Lower lobe of right lung (tissue), 2 donors: ENCODE measurements at regions not wholly inside any gene's neighbourhood (a gene's known extent, or its start where the extent isn't known, plus 50 kb on each side); places are given as distances from the start of the nearest gene placed in this dataset.
"Not testable (repeated sequence)": the region's sequence is repeated elsewhere in the genome, so short reads cannot be mapped to it uniquely, and the experiment has no call there.

Source experiments
- ATAC-seq, 2 donors: fragments of 200-7000 bp; cut with Tn5 transposase; one replicate each; pipeline ENCODE4 v1.9.1; 2020 to 2022; ENCODE audit warnings: mild to moderate bottlenecking in 2 of 2, moderate library complexity in 2 of 2
- DNase-seq: peaks from one replicate; pipeline ENCODE4 v3.0.0-alpha.2; 2020
- H3K27ac ChIP-seq: fragments of 200-600 bp; one replicate; pipeline ENCODE4 v1.8.0; 2022
- H3K27me3 ChIP-seq: fragments of 200-600 bp; one replicate; pipeline ENCODE4 v1.8.0; 2022; ENCODE audit warnings: low read depth
- H3K36me3 ChIP-seq: fragments of 200-600 bp; one replicate; pipeline ENCODE4 v1.8.0; 2022; ENCODE audit warnings: mild to moderate bottlenecking
- H3K4me1 ChIP-seq: fragments of 200-600 bp; one replicate; pipeline ENCODE4 v1.8.0; 2022
- H3K4me3 ChIP-seq: fragments of 200-600 bp; one replicate; pipeline ENCODE4 v1.8.0; 2022; ENCODE audit warnings: mild to moderate bottlenecking
- H3K9me3 ChIP-seq: fragments of 200-600 bp; one replicate; pipeline ENCODE4 v1.8.0; 2022
- intact Hi-C: fragments of 100-400 bp; cut with DNase I; formaldehyde crosslinking; loops from one replicate; pipeline ENCODE4 v1.11.0; 2022
- TF ChIP-seq, protein P1 (sequence below): fragments of 200-600 bp; IDR thresholded peaks from one replicate; pipeline ENCODE4 v1.8.0; 2022; ENCODE audit warnings: antibody characterized with exemption, mild to moderate bottlenecking
- donor health status: DM: no; HTN: yes; CAD: no; lungs with severe emphysema.

- TF ChIP-seq, protein P1, sequence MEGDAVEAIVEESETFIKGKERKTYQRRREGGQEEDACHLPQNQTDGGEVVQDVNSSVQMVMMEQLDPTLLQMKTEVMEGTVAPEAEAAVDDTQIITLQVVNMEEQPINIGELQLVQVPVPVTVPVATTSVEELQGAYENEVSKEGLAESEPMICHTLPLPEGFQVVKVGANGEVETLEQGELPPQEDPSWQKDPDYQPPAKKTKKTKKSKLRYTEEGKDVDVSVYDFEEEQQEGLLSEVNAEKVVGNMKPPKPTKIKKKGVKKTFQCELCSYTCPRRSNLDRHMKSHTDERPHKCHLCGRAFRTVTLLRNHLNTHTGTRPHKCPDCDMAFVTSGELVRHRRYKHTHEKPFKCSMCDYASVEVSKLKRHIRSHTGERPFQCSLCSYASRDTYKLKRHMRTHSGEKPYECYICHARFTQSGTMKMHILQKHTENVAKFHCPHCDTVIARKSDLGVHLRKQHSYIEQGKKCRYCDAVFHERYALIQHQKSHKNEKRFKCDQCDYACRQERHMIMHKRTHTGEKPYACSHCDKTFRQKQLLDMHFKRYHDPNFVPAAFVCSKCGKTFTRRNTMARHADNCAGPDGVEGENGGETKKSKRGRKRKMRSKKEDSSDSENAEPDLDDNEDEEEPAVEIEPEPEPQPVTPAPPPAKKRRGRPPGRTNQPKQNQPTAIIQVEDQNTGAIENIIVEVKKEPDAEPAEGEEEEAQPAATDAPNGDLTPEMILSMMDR, result no peak
- ATAC-seq (no peak), DNase-seq (no peak)
- H3K27ac ChIP-seq, result no peak overlapping the region
- no peaks in the 10 kb centered on the region for H3K4me1 ChIP-seq
- no peaks in the 10 kb centered on the region for H3K27me3 ChIP-seq
- H3K4me3 ChIP-seq, result no peak overlapping the region
- H3K9me3 ChIP-seq, result no peaks in the 10 kb centered on the region
- intact Hi-C loops, result no loop called here
- no peaks in the 10 kb centered on the region for H3K36me3 ChIP-seq
These were observed 500.1 kb upstream of the SGCD start for GRCh38 chr5:155826611-155827507.

GRCh38 chr5:155827508-155827815, 499.5 kb upstream of the SGCD start:
- H3K4me3 ChIP-seq, H3K36me3 ChIP-seq, H3K9me3 ChIP-seq, H3K27ac ChIP-seq, intact Hi-C loops, H3K27me3 ChIP-seq, DNase-seq, H3K4me1 ChIP-seq, ATAC-seq: not testable (repeated sequence)

- no peaks in the 10 kb centered on the region for H3K27me3 ChIP-seq
- no peak overlapping the region for H3K27ac ChIP-seq
- H3K4me3 ChIP-seq, result no peak overlapping the region
- no peaks in the 10 kb centered on the region for H3K36me3 ChIP-seq
- no peaks in the 10 kb centered on the region for H3K9me3 ChIP-seq
- DNase-seq (no peak), ATAC-seq (no peak)
- no peaks in the 10 kb centered on the region for H3K4me1 ChIP-seq
- intact Hi-C loops, result no loop called here
- TF ChIP-seq, protein P1, result no peak
These were observed 499.0 kb upstream of the SGCD start for GRCh38 chr5:155827949-155828348.

GRCh38 chr5:155831491-155831890, 495.5 kb upstream of the SGCD start:
- ATAC-seq, result no peak
- Histone ChIP-seq H3K27ac (no peak overlapping the region), H3K9me3 (no peaks in the 10 kb centered on the region), H3K4me1 (no peaks in the 10 kb centered on the region), H3K36me3 (no peaks in the 10 kb centered on the region), H3K4me3 (no peak overlapping the region), H3K27me3 (no peaks in the 10 kb centered on the region)
- intact Hi-C loops, result no loop called here
- TF ChIP-seq, protein P1, result no peak
- no peak for DNase-seq

GRCh38 chr5:155833287-155833686, 493.7 kb upstream of the SGCD start:
- Histone ChIP-seq H3K36me3 (no peaks in the 10 kb centered on the region), H3K9me3 (no peaks in the 10 kb centered on the region), H3K4me3 (no peak overlapping the region), H3K27ac (no peak overlapping the region), H3K27me3 (no peaks in the 10 kb centered on the region), H3K4me1 (no peaks in the 10 kb centered on the region)
- DNase-seq, result no peak
- TF ChIP-seq, protein P1, result no peak
- intact Hi-C loops, result no loop called here
- ATAC-seq, result no peak

DNA sequence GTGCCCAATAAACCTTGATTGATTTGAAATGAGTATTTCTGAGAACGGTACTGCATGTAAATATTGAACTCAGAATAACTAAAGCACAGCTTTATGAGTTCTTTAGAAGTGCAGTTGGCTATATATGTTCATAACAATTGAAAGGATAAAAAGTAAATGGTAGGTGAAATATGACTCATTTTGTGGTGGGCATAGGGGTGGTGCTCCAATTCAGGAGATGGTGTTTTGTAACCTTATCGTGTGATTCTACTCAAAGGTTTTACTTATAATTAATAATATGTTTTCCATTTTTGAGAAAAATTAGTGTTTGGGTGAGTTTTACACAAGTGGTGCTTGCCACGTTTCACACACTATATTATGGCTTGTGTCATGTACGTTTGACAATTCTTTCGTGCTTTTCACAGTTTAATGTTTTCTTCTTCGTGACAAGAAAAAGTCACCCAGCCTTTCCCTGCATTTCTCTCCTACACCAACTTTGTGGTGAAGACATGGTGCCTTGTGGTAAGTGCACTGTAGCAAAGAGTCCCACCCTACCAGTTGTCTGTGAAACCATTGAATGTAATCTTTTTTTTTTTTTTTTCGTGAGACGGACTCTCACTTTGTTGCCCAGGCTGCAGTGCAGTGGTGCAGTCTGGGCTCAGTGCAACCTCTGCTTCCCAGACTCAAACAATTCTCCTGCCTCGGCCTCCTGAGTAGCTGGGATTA, 492.5 kb upstream of the SGCD start:
- Histone ChIP-seq H3K27ac (no peak overlapping the region), H3K4me1 (no peaks in the 10 kb centered on the region), H3K36me3 (no peaks in the 10 kb centered on the region), H3K9me3 (no peaks in the 10 kb centered on the region), H3K27me3 (no peaks in the 10 kb centered on the region), H3K4me3 (no peak overlapping the region)
- TF ChIP-seq, protein P1, result no peak
- intact Hi-C loops, result no loop called here
- ATAC-seq (no peak), DNase-seq (no peak)
